ENCODE measurements at regions not wholly inside any gene's neighbourhood (a gene's known extent, or its start where the extent isn't known, plus 50 kb on each side); places are given as distances from the start of the nearest gene placed in this dataset.

GRCh38 chr2:832635-833034, 118.0 kb upstream of the SNTG2 start:
- 88 to 90% methylated on average over 2 of the region's 2 CpGs for WGBS, 2 experiments
- Histone ChIP-seq H3K27me3 (ENCODE audit: control insufficient read depth, insufficient read depth, low read length, poor library complexity, severe bottlenecking) (no peaks in the 10 kb centered on the region), H3K4me3 (ENCODE audit: insufficient read depth, low read depth, low read length) (no peak overlapping the region), H3K27ac (ENCODE audit: insufficient read depth, low read depth, low read length, poor library complexity, severe bottlenecking) (no peak overlapping the region), H3K9me3 (ENCODE audit: control insufficient read depth, low read length) (no peaks in the 10 kb centered on the region), H3K4me1 (ENCODE audit: control insufficient read depth, insufficient read depth, low read length) (no peaks in the 10 kb centered on the region), H3K36me3 (ENCODE audit: control insufficient read depth, insufficient read depth, low read length) (no peaks in the 10 kb centered on the region)

DNA sequence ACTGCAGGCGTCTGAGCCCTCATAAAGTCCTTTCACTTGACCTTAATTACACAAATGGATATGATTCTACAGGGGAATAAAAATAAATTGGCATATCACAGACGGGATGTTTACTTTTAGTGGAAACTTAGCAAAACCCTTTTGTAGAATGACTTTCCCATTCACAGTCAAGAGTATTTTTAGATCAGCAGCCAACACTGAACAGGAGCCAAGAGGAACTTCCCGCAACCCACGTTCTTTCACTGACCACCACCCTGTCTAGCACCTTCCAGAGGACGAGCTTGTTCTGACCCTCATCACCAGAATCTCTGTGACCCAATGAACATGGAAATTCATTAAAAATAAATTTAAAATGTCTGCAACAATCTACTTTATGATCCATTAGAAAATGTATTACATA, 119.0 kb upstream of the SNTG2 start:
- no peaks in the 10 kb centered on the region for H3K27me3 ChIP-seq (ENCODE audit: control insufficient read depth, insufficient read depth, low read length, poor library complexity, severe bottlenecking)

GRCh38 chr2:831225-831536, 119.5 kb upstream of the SNTG2 start:
- H3K4me1 ChIP-seq (ENCODE audit: control insufficient read depth, insufficient read depth, low read length): no peaks in the 10 kb centered on the region
- no peaks in the 10 kb centered on the region for H3K27me3 ChIP-seq (ENCODE audit: control insufficient read depth, insufficient read depth, low read length, poor library complexity, severe bottlenecking)
- no peaks in the 10 kb centered on the region for H3K9me3 ChIP-seq (ENCODE audit: control insufficient read depth, low read length)
- no peaks in the 10 kb centered on the region for H3K36me3 ChIP-seq (ENCODE audit: control insufficient read depth, insufficient read depth, low read length)
- WGBS, 2 experiments: 97% methylated on average over 8 of the region's 8 CpGs
- H3K27ac ChIP-seq (ENCODE audit: insufficient read depth, low read depth, low read length, poor library complexity, severe bottlenecking): no peak overlapping the region
- no peak overlapping the region for H3K4me3 ChIP-seq (ENCODE audit: insufficient read depth, low read depth, low read length)

More for the DNA sequence above, 119.0 kb upstream of the SNTG2 start:
- no peak overlapping the region for H3K4me3 ChIP-seq (ENCODE audit: insufficient read depth, low read depth, low read length)
- no peaks in the 10 kb centered on the region for H3K9me3 ChIP-seq (ENCODE audit: control insufficient read depth, low read length)
- H3K4me1 ChIP-seq (ENCODE audit: control insufficient read depth, insufficient read depth, low read length): no peaks in the 10 kb centered on the region
- no peak overlapping the region for H3K27ac ChIP-seq (ENCODE audit: insufficient read depth, low read depth, low read length, poor library complexity, severe bottlenecking)
- H3K36me3 ChIP-seq (ENCODE audit: control insufficient read depth, insufficient read depth, low read length): no peaks in the 10 kb centered on the region
- 94 to 97% methylated on average over 5 of the region's 5 CpGs for WGBS, 2 experiments

GRCh38 chr2:830419-831224, 120.0 kb upstream of the SNTG2 start:
- Histone ChIP-seq H3K27me3 (ENCODE audit: control insufficient read depth, insufficient read depth, low read length, poor library complexity, severe bottlenecking) (no peaks in the 10 kb centered on the region), H3K4me1 (ENCODE audit: control insufficient read depth, insufficient read depth, low read length) (no peaks in the 10 kb centered on the region), H3K4me3 (ENCODE audit: insufficient read depth, low read depth, low read length) (no peak overlapping the region), H3K27ac (ENCODE audit: insufficient read depth, low read depth, low read length, poor library complexity, severe bottlenecking) (no peak overlapping the region), H3K36me3 (ENCODE audit: control insufficient read depth, insufficient read depth, low read length) (no peaks in the 10 kb centered on the region), H3K9me3 (ENCODE audit: control insufficient read depth, low read length) (no peaks in the 10 kb centered on the region)
- 70 to 73% methylated on average over 10 of the region's 10 CpGs for WGBS, 2 experiments

- Histone ChIP-seq H3K36me3 (ENCODE audit: control insufficient read depth, insufficient read depth, low read length) (no peaks in the 10 kb centered on the region), H3K4me1 (ENCODE audit: control insufficient read depth, insufficient read depth, low read length) (no peaks in the 10 kb centered on the region), H3K27me3 (ENCODE audit: control insufficient read depth, insufficient read depth, low read length, poor library complexity, severe bottlenecking) (no peaks in the 10 kb centered on the region), H3K9me3 (ENCODE audit: control insufficient read depth, low read length) (no peaks in the 10 kb centered on the region), H3K27ac (ENCODE audit: insufficient read depth, low read depth, low read length, poor library complexity, severe bottlenecking) (no peak overlapping the region), H3K4me3 (ENCODE audit: insufficient read depth, low read depth, low read length) (no peak overlapping the region)
- 95% methylated on average over 6 of the region's 6 CpGs for WGBS, 2 experiments
These were observed 121.6 kb upstream of the SNTG2 start for GRCh38 chr2:829047-829446.

GRCh38 chr2:824954-825353, 125.7 kb upstream of the SNTG2 start:
- Histone ChIP-seq H3K27ac (ENCODE audit: insufficient read depth, low read depth, low read length, poor library complexity, severe bottlenecking) (no peak overlapping the region), H3K27me3 (ENCODE audit: control insufficient read depth, insufficient read depth, low read length, poor library complexity, severe bottlenecking) (no peaks in the 10 kb centered on the region), H3K4me1 (ENCODE audit: control insufficient read depth, insufficient read depth, low read length) (no peaks in the 10 kb centered on the region), H3K36me3 (ENCODE audit: control insufficient read depth, insufficient read depth, low read length) (no peaks in the 10 kb centered on the region), H3K9me3 (ENCODE audit: control insufficient read depth, low read length) (no peaks in the 10 kb centered on the region), H3K4me3 (ENCODE audit: insufficient read depth, low read depth, low read length) (no peak overlapping the region)
- WGBS, 2 experiments: 64 to 66% methylated on average over 8 of the region's 8 CpGs

DNA sequence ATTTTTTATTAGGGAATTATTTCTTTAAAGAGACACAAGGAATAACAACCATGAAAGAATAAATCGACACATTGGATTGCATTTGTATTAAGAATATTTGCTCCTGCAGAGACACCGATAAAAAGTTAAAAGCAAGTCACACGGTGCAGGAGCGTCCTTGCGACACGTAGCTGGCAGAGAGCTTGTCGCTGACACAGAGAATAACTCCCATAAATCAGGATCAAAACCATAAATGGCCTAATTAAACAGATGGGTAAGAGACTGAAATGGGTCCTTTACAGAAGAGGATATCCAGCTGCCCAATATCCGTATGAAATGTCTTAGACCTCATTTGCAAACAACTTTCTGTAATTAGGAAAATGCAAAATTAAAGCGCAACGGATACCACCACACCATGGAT, 126.1 kb upstream of the SNTG2 start:
- no peak overlapping the region for H3K4me3 ChIP-seq (ENCODE audit: insufficient read depth, low read depth, low read length)
- no peaks in the 10 kb centered on the region for H3K9me3 ChIP-seq (ENCODE audit: control insufficient read depth, low read length)
- no peaks in the 10 kb centered on the region for H3K4me1 ChIP-seq (ENCODE audit: control insufficient read depth, insufficient read depth, low read length)
- H3K27ac ChIP-seq (ENCODE audit: insufficient read depth, low read depth, low read length, poor library complexity, severe bottlenecking): no peak overlapping the region
- no peaks in the 10 kb centered on the region for H3K36me3 ChIP-seq (ENCODE audit: control insufficient read depth, insufficient read depth, low read length)
- H3K27me3 ChIP-seq (ENCODE audit: control insufficient read depth, insufficient read depth, low read length, poor library complexity, severe bottlenecking): no peaks in the 10 kb centered on the region
- WGBS, 2 experiments: 95 to 96% methylated on average over 10 of the region's 10 CpGs

- no peaks in the 10 kb centered on the region for H3K27me3 ChIP-seq (ENCODE audit: control insufficient read depth, insufficient read depth, low read length, poor library complexity, severe bottlenecking)
- no peaks in the 10 kb centered on the region for H3K36me3 ChIP-seq (ENCODE audit: control insufficient read depth, insufficient read depth, low read length)
- 92 to 93% methylated on average over 19 of the region's 19 CpGs for WGBS, 2 experiments
- H3K9me3 ChIP-seq (ENCODE audit: control insufficient read depth, low read length): no peaks in the 10 kb centered on the region
- no peak overlapping the region for H3K4me3 ChIP-seq (ENCODE audit: insufficient read depth, low read depth, low read length)
- H3K27ac ChIP-seq (ENCODE audit: insufficient read depth, low read depth, low read length, poor library complexity, severe bottlenecking): no peak overlapping the region
- no peaks in the 10 kb centered on the region for H3K4me1 ChIP-seq (ENCODE audit: control insufficient read depth, insufficient read depth, low read length)
These were observed 129.1 kb upstream of the SNTG2 start for GRCh38 chr2:821546-821945.

GRCh38 chr2:819601-820000, 131.0 kb upstream of the SNTG2 start:
- WGBS, 2 experiments: 95% methylated on average over 7 of the region's 7 CpGs
- Histone ChIP-seq H3K9me3 (ENCODE audit: control insufficient read depth, low read length) (no peaks in the 10 kb centered on the region), H3K36me3 (ENCODE audit: control insufficient read depth, insufficient read depth, low read length) (no peaks in the 10 kb centered on the region), H3K4me3 (ENCODE audit: insufficient read depth, low read depth, low read length) (no peak overlapping the region), H3K27ac (ENCODE audit: insufficient read depth, low read depth, low read length, poor library complexity, severe bottlenecking) (no peak overlapping the region), H3K27me3 (ENCODE audit: control insufficient read depth, insufficient read depth, low read length, poor library complexity, severe bottlenecking) (no peaks in the 10 kb centered on the region), H3K4me1 (ENCODE audit: control insufficient read depth, insufficient read depth, low read length) (no peaks in the 10 kb centered on the region)

DNA sequence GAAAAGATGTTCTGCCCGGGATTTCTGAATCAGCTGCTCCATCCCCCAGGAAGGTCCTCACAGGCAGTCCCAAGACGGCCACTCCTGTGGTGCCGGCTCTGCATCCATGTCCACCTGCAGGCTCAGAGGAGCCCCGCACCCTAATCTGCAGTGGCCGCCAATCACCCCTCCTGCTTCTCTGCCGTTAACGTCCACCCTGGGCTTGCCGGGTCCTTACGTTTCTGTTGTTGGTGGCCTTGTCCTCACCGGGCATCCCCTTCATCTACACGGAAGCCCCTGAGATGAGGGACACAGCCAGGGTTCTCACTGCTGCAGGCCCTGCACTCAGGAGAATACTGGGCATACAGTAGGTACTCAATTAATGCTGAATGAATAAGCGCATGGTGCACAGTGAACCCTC, 131.5 kb upstream of the SNTG2 start:
- 93 to 94% methylated on average over 12 of the region's 12 CpGs for WGBS, 2 experiments
- no peak overlapping the region for H3K27ac ChIP-seq (ENCODE audit: insufficient read depth, low read depth, low read length, poor library complexity, severe bottlenecking)

More for the DNA sequence above, 131.5 kb upstream of the SNTG2 start:
- Histone ChIP-seq H3K9me3 (ENCODE audit: control insufficient read depth, low read length) (no peaks in the 10 kb centered on the region), H3K4me1 (ENCODE audit: control insufficient read depth, insufficient read depth, low read length) (no peaks in the 10 kb centered on the region), H3K27me3 (ENCODE audit: control insufficient read depth, insufficient read depth, low read length, poor library complexity, severe bottlenecking) (no peaks in the 10 kb centered on the region), H3K4me3 (ENCODE audit: insufficient read depth, low read depth, low read length) (no peak overlapping the region), H3K36me3 (ENCODE audit: control insufficient read depth, insufficient read depth, low read length) (no peaks in the 10 kb centered on the region)
